ENCODE measurements at regions not wholly inside any gene's neighbourhood (a gene's known extent, or its start where the extent isn't known, plus 50 kb on each side); places are given as distances from the start of the nearest gene placed in this dataset.

GRCh38 chr12:17342381-17342961, 736.5 kb upstream of the LMO3 start:
- no peak for ATAC-seq (ENCODE audit: insufficient number of reproducible peaks, low FRiP score, low read depth)

DNA sequence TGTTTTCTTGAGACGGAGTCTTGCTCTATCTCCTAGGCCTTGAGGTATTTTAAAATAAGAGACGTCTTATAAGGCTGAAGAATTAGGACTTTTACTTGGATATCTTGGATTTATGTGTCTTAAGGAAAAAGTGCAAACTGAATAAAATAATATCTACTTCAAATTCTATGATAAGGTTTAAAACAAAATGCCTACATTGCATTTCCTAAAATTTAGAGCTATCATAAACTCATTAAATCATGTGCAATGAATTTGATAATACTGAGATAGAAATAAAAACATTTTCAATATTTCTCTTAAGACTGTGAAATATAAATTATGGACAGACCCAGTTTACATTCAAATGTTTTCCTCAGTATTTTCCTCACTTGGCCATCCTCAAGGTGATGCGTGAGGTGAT, 729.5 kb upstream of the LMO3 start:
- Histone ChIP-seq H3K9me3 (no peaks in the 10 kb centered on the region), H3K27me3 (replicated peaks; ENCODE audit: insufficient read depth) (no peaks in the 10 kb centered on the region), H3K4me1 (ENCODE audit: control insufficient read depth in 1 of 2, low read depth in 2 of 2) (no peaks in the 10 kb centered on the region), H3K4me3 (no peak overlapping the region), H3K36me3 (no peaks in the 10 kb centered on the region), H3K27ac (no peak overlapping the region)
- TF ChIP-seq, protein P1, sequence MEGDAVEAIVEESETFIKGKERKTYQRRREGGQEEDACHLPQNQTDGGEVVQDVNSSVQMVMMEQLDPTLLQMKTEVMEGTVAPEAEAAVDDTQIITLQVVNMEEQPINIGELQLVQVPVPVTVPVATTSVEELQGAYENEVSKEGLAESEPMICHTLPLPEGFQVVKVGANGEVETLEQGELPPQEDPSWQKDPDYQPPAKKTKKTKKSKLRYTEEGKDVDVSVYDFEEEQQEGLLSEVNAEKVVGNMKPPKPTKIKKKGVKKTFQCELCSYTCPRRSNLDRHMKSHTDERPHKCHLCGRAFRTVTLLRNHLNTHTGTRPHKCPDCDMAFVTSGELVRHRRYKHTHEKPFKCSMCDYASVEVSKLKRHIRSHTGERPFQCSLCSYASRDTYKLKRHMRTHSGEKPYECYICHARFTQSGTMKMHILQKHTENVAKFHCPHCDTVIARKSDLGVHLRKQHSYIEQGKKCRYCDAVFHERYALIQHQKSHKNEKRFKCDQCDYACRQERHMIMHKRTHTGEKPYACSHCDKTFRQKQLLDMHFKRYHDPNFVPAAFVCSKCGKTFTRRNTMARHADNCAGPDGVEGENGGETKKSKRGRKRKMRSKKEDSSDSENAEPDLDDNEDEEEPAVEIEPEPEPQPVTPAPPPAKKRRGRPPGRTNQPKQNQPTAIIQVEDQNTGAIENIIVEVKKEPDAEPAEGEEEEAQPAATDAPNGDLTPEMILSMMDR (IDR thresholded peaks at IDR 0.05), result no peak
- DNase-seq (ENCODE audit: low spot score) (no peak), ATAC-seq (ENCODE audit: insufficient number of reproducible peaks, low FRiP score, low read depth) (no peak)

More at GRCh38 chr12:17342381-17342961, 736.5 kb upstream of the LMO3 start:
- Histone ChIP-seq H3K9me3 (no peaks in the 10 kb centered on the region), H3K4me1 (ENCODE audit: control insufficient read depth in 1 of 2, low read depth in 2 of 2) (no peaks in the 10 kb centered on the region), H3K36me3 (no peaks in the 10 kb centered on the region), H3K4me3 (no peak overlapping the region), H3K27ac (no peak overlapping the region), H3K27me3 (replicated peaks; ENCODE audit: insufficient read depth) (no peaks in the 10 kb centered on the region)
- TF ChIP-seq, protein P1 (IDR thresholded peaks at IDR 0.05), result no peak
- DNase-seq (ENCODE audit: low spot score), result no peak

DNA sequence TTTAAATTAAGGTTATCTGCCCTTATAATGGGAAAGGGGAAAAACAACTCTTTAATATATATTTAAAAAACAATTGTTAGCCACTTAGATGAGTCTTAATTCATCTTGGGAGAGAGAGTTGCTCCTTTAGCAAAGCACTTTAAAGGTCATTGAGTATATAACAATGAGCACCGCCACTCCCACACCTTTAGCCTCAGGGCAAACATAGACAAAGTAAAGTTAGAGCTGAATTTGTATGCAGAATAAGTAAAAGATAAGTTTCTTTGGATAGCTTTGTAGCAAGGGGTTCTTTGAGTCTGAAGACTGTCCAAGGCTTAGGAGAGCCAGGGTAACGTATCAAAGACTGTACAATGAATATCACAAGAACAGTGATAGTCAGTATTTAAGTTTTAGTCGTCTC, 728.8 kb upstream of the LMO3 start:
- Histone ChIP-seq H3K4me1 (ENCODE audit: control insufficient read depth in 1 of 2, low read depth in 2 of 2) (no peaks in the 10 kb centered on the region), H3K27ac (no peak overlapping the region), H3K36me3 (no peaks in the 10 kb centered on the region), H3K9me3 (no peaks in the 10 kb centered on the region), H3K4me3 (no peak overlapping the region), H3K27me3 (replicated peaks; ENCODE audit: insufficient read depth) (no peaks in the 10 kb centered on the region)
- TF ChIP-seq, protein P1 (IDR thresholded peaks at IDR 0.05), result no peak
- DNase-seq (ENCODE audit: low spot score) (no peak), ATAC-seq (ENCODE audit: insufficient number of reproducible peaks, low FRiP score, low read depth) (no peak)

DNA sequence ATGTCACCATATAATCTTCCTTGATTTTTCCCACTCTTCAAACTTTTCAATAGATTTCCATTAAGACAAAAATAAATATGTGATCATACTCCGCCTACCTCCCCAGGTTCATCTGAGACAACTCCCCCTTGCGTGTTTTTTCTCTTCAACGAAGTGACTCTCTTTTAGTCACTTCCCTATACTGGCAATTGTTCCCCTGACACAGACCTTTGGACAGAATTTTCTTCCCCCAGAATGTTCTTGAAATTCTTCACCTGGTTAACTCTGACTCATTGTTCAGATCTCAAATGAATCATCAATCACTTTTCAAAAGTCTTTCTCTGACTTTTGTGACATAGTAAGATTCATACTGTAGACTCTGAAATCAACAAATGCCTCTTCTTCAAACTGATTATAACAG, 727.3 kb upstream of the LMO3 start:
- H3K27me3 ChIP-seq (replicated peaks; ENCODE audit: insufficient read depth), result no peaks in the 10 kb centered on the region
- no peaks in the 10 kb centered on the region for H3K4me1 ChIP-seq (ENCODE audit: control insufficient read depth in 1 of 2, low read depth in 2 of 2)
- H3K9me3 ChIP-seq, result no peaks in the 10 kb centered on the region
- no peak overlapping the region for H3K27ac ChIP-seq
- TF ChIP-seq, protein P1 (IDR thresholded peaks at IDR 0.05), result no peak
- no peak for ATAC-seq (ENCODE audit: insufficient number of reproducible peaks, low FRiP score, low read depth)
- no peaks in the 10 kb centered on the region for H3K36me3 ChIP-seq
- DNase-seq (ENCODE audit: low spot score), result no peak
- no peak overlapping the region for H3K4me3 ChIP-seq

DNA sequence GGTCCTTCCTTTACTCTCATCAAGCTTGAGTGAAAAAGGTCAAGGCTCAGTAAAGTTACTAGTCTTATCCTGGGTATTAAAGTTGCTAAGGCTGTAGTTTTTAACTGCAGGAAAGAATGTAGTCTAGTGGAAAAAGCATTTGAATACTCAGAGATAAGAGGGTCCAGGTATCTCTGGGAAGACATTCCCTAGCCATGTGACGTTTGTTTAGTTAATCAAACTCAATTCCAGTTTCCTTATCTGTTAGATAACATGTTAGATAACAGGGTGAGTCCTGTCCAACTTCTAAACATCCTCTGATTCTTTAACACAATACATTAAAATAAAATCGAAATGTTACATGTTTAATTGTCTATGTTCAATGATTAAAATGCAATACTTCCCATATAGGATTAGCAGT, 720.7 kb upstream of the LMO3 start:
- Histone ChIP-seq H3K27ac (no peak overlapping the region), H3K27me3 (replicated peaks; ENCODE audit: insufficient read depth) (no peaks in the 10 kb centered on the region), H3K4me1 (ENCODE audit: control insufficient read depth in 1 of 2, low read depth in 2 of 2) (no peaks in the 10 kb centered on the region), H3K4me3 (no peak overlapping the region), H3K9me3 (no peaks in the 10 kb centered on the region), H3K36me3 (no peaks in the 10 kb centered on the region)
- DNase-seq (ENCODE audit: low spot score) (no peak), ATAC-seq (ENCODE audit: insufficient number of reproducible peaks, low FRiP score, low read depth) (no peak)
- TF ChIP-seq, protein P1 (IDR thresholded peaks at IDR 0.05), result no peak
